ENCODE measurements at regions not wholly inside any gene's neighbourhood (a gene's known extent, or its start where the extent isn't known, plus 50 kb on each side); places are given as distances from the start of the nearest gene placed in this dataset.
"Not testable (repeated sequence)": the region's sequence is repeated elsewhere in the genome, so short reads cannot be mapped to it uniquely, and the experiment has no call there.

DNA sequence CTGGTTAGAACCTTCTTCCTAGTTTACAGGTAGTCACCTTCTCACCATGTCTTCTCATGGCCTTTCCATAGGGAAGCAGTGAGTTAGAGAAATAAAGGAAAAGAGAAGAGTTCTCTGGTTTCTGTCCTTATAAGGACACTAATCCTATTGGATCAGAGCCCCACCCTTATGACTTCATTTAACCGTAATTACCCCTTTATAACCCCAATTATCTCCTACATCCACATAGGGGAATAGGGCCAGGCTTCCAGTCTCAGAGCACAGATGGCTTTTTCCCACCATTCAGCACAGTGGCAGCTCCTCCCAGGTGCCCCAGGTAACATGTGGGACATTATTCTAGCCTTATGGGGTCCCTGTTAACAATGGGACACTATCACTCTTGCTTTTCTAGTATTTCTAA, 602.9 kb downstream of the RPIA start:
- not testable (repeated sequence) for DNase-seq (ENCODE audit: low read depth in 2 of 2)

DNA sequence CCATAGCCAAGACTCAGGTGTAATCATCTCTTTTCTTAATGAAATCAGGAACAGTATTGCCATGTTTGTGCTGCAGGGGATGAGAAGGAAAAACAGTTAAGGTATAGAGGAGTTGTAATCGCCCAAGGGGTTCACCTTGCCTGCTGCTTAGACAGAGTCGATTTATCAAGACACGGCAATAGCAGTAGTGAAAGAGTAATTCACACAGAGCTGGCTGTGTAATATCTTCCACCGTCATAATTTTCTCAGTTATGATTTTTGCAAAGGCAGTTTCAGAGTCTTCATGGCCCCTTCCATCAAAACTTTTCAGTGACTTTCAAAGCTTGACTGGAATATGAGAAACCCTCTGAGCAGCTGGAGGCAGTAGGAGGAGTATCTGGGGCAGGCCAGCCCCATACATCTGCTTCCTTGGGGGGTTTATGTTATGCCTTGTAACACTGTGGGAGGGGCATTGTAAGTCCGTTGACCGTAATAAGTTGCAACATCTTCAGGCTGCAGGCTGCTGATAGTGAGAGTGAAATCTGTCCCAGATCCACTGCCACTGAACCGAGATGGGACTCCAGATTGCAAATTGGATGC, 605.4 kb downstream of the RPIA start:
- not testable (repeated sequence) for DNase-seq (ENCODE audit: low read depth in 2 of 2)

DNA sequence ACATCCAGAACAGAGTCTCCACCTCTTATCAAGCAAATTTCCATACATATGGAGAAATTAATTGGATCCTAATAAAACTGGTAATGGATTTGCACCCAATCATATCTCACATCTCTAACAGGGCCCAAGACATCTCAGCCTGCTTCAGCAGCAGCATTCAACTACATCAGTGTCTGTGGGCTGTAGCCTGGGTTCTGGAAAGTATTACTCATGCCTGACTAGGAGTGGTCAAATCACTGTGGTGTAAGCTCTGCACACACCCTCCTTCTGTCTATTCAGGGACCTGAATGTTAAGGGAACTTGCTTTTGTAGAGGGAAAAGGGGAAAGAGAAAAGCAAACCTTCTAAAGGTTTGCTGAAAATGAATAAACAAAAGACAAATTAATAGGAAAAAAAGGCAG, 607.7 kb downstream of the RPIA start:
- not testable (repeated sequence) for DNase-seq (ENCODE audit: low read depth in 2 of 2)

DNA sequence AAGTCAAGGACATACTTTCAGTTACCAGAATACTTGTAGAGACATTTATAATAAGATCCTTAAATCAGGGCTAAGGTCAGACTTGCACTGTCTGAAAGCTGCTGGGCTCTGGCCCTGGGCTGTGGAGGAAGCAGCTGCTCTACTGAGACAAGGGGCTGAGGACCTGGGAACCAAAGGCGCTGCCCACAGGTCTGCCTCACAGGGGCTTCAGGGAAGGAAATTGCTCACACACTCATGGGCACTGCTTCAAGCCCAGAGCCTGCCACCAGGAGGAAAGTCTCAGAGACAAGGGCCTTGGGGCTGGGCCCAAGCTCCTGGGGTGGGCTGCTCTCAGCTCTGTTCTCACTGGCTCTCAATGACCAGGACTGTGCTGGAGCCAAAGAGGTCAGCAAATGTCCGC, 614.1 kb downstream of the RPIA start:
- not testable (repeated sequence) for DNase-seq (ENCODE audit: low read depth in 2 of 2)

DNA sequence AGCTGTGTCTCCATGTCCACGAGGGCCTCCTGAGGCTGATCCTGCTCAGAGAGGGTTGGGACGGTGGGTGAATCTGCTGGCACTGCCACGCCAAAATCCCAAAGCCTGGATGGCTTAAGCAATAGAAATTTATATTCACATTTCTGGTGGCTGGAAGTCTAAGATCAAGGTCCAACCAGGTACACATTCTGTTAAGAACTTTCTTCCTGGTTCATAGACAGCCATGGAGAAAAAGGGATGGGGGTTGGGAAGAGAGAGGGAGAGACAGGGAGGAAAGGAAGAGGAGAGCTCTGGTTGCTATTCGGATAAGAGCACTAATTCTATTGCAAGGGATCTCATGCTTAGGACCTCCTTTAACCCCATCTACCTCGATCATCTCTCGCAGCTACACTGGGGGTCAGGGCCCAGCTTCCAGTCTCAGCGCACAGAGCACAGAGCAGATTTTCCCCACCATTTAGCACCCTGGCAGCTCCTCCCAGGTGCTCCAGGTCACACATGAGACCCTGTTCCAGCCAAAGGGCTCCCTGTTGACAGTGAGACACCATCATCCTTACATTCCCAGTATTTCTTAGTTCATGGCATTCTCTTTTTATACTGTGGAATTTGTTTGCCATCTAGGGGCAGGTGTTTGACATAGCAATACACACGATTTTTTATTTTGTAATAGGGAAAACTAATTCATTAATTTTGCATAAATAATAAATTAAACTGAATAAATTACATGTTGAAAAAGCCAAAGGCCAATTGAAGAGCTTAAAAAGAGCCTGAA, 615.6 kb downstream of the RPIA start:
- not testable (repeated sequence) for DNase-seq (ENCODE audit: low read depth in 2 of 2)

DNA sequence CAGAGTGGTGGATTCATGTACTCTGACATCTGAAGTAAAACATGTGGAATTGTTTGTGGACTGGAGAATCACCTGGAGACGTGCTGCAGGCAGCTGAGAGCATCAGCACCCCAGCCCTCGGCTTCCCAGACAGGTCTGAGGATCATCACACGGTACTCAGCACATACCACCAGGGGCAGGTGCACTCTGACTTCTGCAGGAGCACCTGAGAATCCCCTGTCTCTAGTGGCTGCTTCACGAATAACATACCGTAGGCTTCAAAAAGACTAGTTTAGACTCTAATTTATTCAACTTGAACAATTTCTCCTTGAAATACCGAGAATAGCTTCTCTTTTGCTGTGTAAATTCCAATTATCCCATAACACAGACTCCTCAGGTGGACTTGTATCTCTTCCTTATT, 627.5 kb downstream of the RPIA start:
- DNase-seq (ENCODE audit: low read depth in 2 of 2) = not testable (repeated sequence)

- DNase-seq (ENCODE audit: low read depth in 2 of 2) = not testable (repeated sequence)
These were observed 634.4 kb downstream of the RPIA start for GRCh38 chr2:89325894-89326293.

DNA sequence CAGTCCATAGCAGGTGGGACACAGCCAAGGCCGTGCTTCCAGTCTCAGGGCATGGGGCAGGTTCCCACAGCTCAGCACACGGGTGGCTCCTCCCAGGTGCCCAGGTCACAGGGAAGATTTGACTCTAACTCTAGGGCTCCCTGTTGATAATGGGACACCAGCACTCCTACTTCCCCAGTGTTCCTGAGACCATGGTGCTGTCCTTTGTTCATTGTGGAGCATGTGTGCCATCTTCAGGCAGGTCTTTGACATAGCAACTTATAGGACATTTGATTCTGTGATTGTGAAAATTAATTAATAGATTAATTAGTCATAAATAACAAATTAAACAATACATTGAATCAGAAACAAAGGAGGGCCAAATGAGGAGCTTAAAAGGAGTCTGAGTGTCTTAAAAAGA, 635.0 kb downstream of the RPIA start:
- DNase-seq (ENCODE audit: low read depth in 2 of 2) = not testable (repeated sequence)

- not testable (repeated sequence) for DNase-seq (ENCODE audit: low read depth in 2 of 2)
These were observed 637.3 kb downstream of the RPIA start for GRCh38 chr2:89328790-89329189.
